PFSK-1 (cell line): ENCODE measurements at regions not wholly inside any gene's neighbourhood (a gene's known extent, or its start where the extent isn't known, plus 50 kb on each side); places are given as distances from the start of the nearest gene placed in this dataset.

ENCODE experiments used
- FOXP2 ChIP-seq: optimal IDR thresholded peaks from 2 replicates; pipeline ENCODE3; 2011; ENCODE audit warnings: borderline replicate concordance, control low read depth, inconsistent platforms; ENCODE audit not compliant: insufficient read depth; ENCODE audit errors: extremely low read length, extremely low read depth
- POLR2AphosphoS5 ChIP-seq: IDR thresholded peaks from 2 replicates; pipeline ENCODE4 v1.6.1; 2012; ENCODE audit warnings: low read depth, mild to moderate bottlenecking, control low read depth, low read length, moderate library complexity
- REST ChIP-seq, 2 experiments: IDR thresholded peaks; 2 replicates each; pipeline versions ENCODE4 v1.6.1 to v1.8.0; 2011 to 2012; ENCODE audit warnings: low read depth in 2 of 2, low read length in 2 of 2, control low read depth in 1 of 2, inconsistent platforms in 1 of 2, mild to moderate bottlenecking in 1 of 2, moderate library complexity in 1 of 2; ENCODE audit not compliant: insufficient read depth in 1 of 2
- SIN3A ChIP-seq: IDR thresholded peaks from 2 replicates; pipeline ENCODE4 v1.6.1; 2012; ENCODE audit warnings: mild to moderate bottlenecking, low read length, moderate library complexity, borderline replicate concordance; ENCODE audit not compliant: insufficient read depth
- TAF1 ChIP-seq: IDR thresholded peaks from 2 replicates; pipeline ENCODE4 v1.6.1; 2012; ENCODE audit warnings: low read length, control low read depth, borderline replicate concordance; ENCODE audit not compliant: insufficient read depth

DNA sequence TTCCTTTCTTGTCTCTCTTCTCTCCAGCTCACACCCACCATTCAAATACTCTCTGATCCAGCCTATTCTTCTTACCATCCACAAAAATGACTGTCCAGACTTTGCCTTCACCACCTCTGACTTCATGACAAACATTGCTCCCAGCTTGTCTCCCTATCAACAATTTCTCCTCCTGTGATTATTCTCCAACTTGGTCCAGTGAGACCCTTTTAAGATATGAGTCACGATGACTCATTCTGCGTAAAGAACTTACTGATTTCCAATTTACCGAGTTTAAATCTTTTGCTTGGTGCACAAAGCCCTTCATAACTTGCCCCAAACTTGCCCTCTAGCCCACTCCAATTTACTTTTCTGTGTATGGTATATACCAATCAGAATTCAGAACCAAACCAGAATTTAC lies 833.2 kb downstream of the MAFB start:
- TF ChIP-seq POLR2AphosphoS5: no peak
- TF ChIP-seq FOXP2: no peak
- no peak for TF ChIP-seq TAF1
- TF ChIP-seq REST (IDR thresholded peaks at IDR 0.05; ENCODE audit: insufficient read depth in 1 of 2, low read depth in 2 of 2, low read length in 2 of 2): no peak
- TF ChIP-seq SIN3A: no peak

DNA sequence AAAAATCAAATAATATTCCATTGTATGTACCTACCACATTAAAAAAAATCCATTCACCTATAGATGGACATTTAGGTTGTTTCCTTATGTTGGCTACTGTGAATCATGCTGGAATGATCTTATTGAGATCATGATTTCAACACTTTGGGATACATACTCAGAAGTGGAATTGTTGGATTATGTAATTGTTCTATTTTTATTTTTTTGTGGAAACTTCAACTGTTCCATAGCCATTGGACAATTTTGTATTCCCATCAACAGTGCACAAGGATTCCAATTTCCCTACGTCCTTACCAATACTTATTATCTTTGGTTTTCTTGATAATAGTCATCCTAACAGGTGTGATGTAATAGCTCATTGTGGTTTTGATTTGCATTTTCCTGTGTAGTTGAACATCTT lies 834.0 kb downstream of the MAFB start:
- TF ChIP-seq SIN3A: no peak
- TF ChIP-seq POLR2AphosphoS5: no peak
- no peak for TF ChIP-seq REST (IDR thresholded peaks at IDR 0.05; ENCODE audit: insufficient read depth in 1 of 2, low read depth in 2 of 2, low read length in 2 of 2)
- TF ChIP-seq FOXP2: no peak
- no peak for TF ChIP-seq TAF1

DNA sequence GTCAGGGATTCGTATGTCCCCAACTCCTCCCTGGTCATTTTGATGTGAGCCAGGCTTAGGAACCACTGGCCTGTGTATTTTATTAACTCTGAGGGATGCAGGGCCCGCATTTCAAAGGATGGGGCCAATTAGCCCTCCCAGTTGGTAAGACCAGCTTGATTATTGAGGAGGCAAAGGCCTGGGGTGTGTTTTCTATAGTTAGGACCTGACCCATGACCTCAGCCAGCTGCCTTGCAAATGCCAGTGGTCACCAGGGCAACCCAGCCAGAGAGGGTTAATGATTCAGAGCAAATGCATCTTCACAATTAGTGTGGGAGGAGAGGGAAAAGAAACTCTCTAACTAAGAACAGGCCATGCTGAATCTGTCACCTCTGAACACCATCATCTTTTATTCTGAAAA lies 835.4 kb downstream of the MAFB start:
- TF ChIP-seq REST (IDR thresholded peaks at IDR 0.05; ENCODE audit: insufficient read depth in 1 of 2, low read depth in 2 of 2, low read length in 2 of 2) (no peak), TAF1 (no peak), SIN3A (no peak), POLR2AphosphoS5 (no peak), FOXP2 (no peak)

- TF ChIP-seq FOXP2: no peak
- no peak for TF ChIP-seq SIN3A
- TF ChIP-seq POLR2AphosphoS5: no peak
- no peak for TF ChIP-seq TAF1
- TF ChIP-seq REST (IDR thresholded peaks at IDR 0.05; ENCODE audit: insufficient read depth in 1 of 2, low read depth in 2 of 2, low read length in 2 of 2): no peak
These were observed 836.0 kb downstream of the MAFB start for GRCh38 chr20:39853050-39853449.

GRCh38 chr20:39851459-39851858 lies 837.6 kb downstream of the MAFB start:
- TF ChIP-seq TAF1 (no peak), POLR2AphosphoS5 (no peak), FOXP2 (no peak), REST (IDR thresholded peaks at IDR 0.05; ENCODE audit: insufficient read depth in 1 of 2, low read depth in 2 of 2, low read length in 2 of 2) (no peak), SIN3A (no peak)
